ENCODE measurements at regions not wholly inside any gene's neighbourhood (a gene's known extent, or its start where the extent isn't known, plus 50 kb on each side); places are given as distances from the start of the nearest gene placed in this dataset.

DNA sequence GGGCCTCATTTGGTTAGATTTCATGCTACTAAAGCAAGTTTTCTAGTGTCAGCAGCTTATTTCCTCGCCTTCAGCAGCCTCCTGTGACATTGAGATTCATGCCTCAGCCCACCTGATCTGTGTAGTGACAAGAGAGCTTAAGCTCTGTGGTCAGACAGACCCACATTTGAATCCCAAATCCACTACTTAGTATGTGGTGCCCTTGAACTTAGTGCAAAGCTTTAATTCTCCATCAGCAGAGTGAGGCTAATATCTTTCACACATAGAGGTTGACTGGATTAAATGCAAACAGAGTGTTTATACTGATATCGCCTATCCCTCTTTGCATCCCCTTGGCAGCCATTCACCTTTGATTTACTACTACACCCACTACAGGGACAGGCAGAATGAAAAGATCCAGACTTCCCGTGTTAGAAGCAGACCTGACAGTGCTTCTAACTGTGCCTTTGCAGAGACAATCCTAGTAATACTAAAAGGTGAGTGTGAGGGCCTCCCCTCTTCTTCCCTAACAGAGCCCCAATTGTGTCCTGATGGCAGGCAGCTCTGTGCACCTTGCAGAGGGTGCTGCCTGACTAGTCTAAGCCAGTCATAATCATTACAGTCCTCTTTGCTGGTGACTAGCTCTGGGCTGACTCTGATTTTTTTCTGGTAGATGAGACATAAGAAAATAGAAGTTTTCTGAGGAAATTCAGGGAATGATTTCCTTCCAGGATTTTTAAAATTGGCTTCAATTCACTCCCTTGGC, 264.0 kb downstream of the CTH start:
- H3K4me3 ChIP-seq = no peak overlapping the region
- no peaks in the 10 kb centered on the region for H3K36me3 ChIP-seq
- no peaks in the 10 kb centered on the region for H3K27me3 ChIP-seq
- no peak for DNase-seq
- intact Hi-C loops (cut with DNase I; ENCODE audit: low total_unique reads) = no loop called here
- TF ChIP-seq, protein P1, sequence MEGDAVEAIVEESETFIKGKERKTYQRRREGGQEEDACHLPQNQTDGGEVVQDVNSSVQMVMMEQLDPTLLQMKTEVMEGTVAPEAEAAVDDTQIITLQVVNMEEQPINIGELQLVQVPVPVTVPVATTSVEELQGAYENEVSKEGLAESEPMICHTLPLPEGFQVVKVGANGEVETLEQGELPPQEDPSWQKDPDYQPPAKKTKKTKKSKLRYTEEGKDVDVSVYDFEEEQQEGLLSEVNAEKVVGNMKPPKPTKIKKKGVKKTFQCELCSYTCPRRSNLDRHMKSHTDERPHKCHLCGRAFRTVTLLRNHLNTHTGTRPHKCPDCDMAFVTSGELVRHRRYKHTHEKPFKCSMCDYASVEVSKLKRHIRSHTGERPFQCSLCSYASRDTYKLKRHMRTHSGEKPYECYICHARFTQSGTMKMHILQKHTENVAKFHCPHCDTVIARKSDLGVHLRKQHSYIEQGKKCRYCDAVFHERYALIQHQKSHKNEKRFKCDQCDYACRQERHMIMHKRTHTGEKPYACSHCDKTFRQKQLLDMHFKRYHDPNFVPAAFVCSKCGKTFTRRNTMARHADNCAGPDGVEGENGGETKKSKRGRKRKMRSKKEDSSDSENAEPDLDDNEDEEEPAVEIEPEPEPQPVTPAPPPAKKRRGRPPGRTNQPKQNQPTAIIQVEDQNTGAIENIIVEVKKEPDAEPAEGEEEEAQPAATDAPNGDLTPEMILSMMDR (IDR thresholded peaks at IDR 0.05) = no peak
- H3K9me3 ChIP-seq = no peaks in the 10 kb centered on the region
- H3K4me1 ChIP-seq = peaks cover 0 to 17% (median 8%) of the 10 kb centered on the region in 4 donors
- H3K27ac ChIP-seq = no peak overlapping the region

DNA sequence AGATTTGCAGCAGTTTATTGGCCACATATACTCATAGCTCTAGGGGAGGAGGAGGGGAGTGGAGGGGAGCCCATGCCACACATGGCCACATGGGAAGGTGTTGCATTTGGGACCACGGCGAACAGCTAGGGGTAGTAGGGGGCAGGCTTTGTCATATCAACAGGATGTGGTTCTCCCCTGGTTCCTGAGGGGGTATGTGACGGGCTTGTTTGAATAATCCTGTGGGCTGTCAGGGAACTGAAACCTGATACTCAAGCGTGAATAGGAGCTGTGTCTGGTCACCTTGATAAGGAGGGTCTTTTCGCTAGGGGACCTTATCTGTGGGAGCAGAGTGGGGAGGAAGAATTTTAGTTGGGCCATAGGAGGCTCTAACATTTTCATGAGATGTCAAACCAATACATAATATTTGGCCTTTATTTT, 264.7 kb downstream of the CTH start:
- Histone ChIP-seq H3K27ac (no peak overlapping the region), H3K27me3 (no peaks in the 10 kb centered on the region), H3K36me3 (no peaks in the 10 kb centered on the region), H3K9me3 (no peaks in the 10 kb centered on the region), H3K4me1 (peaks cover 0 to 17% (median 8%) of the 10 kb centered on the region in 4 donors), H3K4me3 (no peak overlapping the region)
- DNase-seq = no peak
- TF ChIP-seq, protein P1 (IDR thresholded peaks at IDR 0.05) = no peak
- intact Hi-C loops (cut with DNase I; ENCODE audit: low total_unique reads) = no loop called here

DNA sequence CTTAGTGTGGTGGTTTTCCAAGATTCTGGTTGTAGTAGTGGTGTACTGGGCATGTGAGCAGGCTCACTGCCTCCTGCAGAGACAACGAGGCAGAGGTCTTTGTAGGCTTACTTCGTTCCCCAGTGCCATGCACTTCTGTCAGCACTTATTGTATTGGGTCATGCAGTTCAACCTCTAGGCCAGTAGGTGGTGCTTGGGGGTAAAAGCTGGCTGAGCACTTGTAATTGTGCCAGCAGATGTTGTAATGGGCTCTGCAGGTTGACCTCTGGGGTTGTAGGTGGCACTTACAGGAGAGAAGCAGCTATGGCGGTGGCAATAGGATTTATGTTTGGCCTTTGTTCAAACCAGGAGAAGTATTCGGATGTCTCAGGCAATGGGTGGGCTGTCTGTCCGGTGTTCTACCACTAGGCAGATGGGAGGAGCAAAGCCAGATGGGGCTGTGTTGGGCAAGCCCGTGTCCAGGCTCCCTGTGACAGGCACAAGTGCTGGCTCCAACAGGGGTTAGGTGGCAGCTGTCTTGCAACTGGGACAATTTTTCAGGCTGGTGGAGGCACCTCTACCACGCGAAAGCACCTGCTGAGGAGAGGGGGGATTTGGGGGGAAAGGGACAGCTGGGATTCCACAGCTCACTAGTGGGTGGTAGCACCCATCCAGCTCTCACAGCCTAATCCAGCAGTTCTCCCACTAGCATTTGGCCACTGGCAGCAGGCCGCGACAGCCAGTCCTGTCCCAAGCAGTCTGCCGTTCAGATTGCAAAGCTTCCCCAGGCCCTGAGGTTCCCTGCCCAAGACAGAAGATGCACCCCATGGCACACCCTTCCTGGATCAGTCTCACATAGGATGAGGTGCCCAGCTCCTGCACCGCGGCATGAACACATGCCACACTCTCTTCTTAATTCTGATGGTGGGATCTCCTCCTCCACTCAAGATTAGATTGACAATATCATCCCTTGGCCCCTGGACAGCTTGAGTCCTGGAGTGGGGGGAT, 274.5 kb downstream of the CTH start:
- H3K27me3 ChIP-seq = no peaks in the 10 kb centered on the region
- H3K9me3 ChIP-seq = no peaks in the 10 kb centered on the region
- no peak overlapping the region for H3K27ac ChIP-seq
- DNase-seq = peak; percentile 60 to 82
- no peaks in the 10 kb centered on the region for H3K4me1 ChIP-seq
- intact Hi-C loops (cut with DNase I; ENCODE audit: low total_unique reads) = loop anchor here (1.0 kb wide), 1 partner anchor 363 kb away; no protein-coding TSS in a partner anchor
- no peaks in the 10 kb centered on the region for H3K36me3 ChIP-seq
- TF ChIP-seq, protein P1 (IDR thresholded peaks at IDR 0.05) = peak; percentile 93 to 96
- H3K4me3 ChIP-seq = no peak overlapping the region

DNA sequence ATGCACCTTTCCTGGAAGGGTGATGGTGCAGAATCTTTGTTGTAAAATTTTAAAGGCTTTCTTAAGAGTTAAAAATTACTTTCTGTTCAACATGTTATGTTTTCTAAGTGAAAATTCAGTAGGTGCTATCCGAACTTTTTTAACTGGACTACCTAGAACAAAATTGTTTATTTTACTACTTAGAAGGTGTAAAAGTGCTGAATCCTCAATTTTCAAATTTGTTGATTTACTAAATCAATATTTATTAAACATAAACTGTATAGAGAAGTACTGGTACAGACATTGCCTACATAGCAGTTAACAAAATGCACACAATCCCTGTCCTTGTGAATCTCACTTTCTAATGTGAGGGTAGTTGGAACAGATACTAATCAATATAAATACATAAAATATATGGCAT, 277.5 kb downstream of the CTH start:
- Histone ChIP-seq H3K9me3 (no peaks in the 10 kb centered on the region), H3K4me3 (no peak overlapping the region), H3K27ac (no peak overlapping the region), H3K4me1 (peaks cover 0 to 8% (median 0%) of the 10 kb centered on the region in 4 donors), H3K36me3 (no peaks in the 10 kb centered on the region), H3K27me3 (no peaks in the 10 kb centered on the region)
- intact Hi-C loops (cut with DNase I; ENCODE audit: low total_unique reads) = no loop called here
- TF ChIP-seq, protein P1 (IDR thresholded peaks at IDR 0.05) = no peak
- DNase-seq = no peak

DNA sequence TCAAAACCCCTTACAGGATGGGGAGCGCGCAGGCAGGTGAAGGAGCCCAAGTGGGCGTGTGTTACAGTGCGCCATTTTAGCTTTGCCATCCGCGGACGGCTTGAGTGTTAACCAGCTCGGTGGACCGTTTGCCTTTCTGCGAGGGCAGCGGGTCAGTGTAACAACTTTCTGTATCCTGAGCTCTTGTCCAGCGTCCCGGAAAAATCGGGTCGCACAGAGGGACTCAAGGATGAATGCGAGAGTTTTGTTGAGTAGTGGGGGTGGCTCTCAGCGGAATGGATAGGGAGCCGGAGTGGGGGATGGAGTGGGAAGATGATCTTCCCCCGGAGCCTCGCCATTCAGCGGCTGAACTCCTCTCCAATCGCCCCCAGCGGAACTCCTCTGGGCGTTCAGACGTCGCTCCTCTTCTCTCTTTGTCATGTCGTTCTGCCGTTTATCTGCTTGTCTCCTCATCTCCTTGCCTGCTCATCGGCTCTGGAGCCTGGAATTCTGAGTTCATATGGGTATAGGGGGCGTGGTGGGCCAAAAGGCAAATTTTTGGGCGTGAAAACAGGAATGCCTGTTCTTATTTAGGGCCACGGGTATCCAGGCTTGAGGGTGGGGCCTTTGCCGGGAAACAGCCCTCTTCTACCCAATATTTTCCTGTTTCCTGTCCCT, 295.4 kb downstream of the CTH start:
- peak in 1 of 2 donors; percentile 19 for DNase-seq
- Histone ChIP-seq H3K36me3 (no peaks in the 10 kb centered on the region), H3K27me3 (no peaks in the 10 kb centered on the region), H3K4me1 (peaks cover 0 to 3% (median 0%) of the 10 kb centered on the region in 4 donors), H3K4me3 (peak overlapping the region; percentile 38 to 49), H3K9me3 (peaks cover 0 to 9% (median 0%) of the 10 kb centered on the region in 3 donors), H3K27ac (peak overlapping the region; percentile 20 to 26)
- intact Hi-C loops (cut with DNase I; ENCODE audit: low total_unique reads) = no loop called here
- TF ChIP-seq, protein P1 (IDR thresholded peaks at IDR 0.05) = no peak
